ENCODE measurements at regions not wholly inside any gene's neighbourhood (a gene's known extent, or its start where the extent isn't known, plus 50 kb on each side); places are given as distances from the start of the nearest gene placed in this dataset.
"Not testable (repeated sequence)": the region's sequence is repeated elsewhere in the genome, so short reads cannot be mapped to it uniquely, and the experiment has no call there.

DNA sequence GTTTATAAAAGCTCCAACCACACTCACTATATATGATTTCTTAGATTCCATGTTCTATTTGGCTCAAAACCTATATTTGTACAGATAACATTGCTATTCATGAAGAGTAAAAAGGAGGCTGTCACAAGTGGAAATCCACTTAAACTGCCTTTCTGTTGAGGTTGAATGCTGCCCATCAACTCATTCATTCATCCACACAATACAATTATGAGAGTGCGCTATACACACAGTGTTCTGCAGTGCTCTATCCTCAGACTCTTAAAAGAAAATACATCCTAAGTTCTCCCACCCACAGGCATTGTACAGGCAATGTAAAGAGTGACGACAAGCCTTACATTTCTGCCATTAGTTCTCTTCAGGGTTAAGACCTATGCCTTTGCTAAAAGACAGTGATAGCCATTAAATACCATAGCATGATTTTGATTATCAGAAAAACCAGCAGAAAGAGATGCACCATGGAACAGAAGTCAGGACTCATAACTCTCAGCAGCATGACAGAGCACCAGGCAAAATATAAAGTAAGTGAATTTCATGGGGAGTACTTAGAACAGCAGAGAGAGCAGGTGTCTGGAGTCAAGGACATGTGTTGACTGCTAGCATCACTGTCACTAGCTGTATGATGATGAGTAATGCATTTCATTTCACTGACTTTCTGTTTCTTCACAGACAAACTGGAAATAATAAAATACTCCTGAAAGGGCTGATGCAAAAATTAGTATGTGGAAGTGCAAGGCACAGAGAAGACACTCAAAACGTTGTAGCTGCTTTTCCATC is 218.0 kb downstream of the RBM26 start:
- no CpG with 5 or more reads among the region's 3 CpGs for WGBS (ENCODE audit: extremely low coverage, insufficient coverage, low lambda C conversion rate)

DNA sequence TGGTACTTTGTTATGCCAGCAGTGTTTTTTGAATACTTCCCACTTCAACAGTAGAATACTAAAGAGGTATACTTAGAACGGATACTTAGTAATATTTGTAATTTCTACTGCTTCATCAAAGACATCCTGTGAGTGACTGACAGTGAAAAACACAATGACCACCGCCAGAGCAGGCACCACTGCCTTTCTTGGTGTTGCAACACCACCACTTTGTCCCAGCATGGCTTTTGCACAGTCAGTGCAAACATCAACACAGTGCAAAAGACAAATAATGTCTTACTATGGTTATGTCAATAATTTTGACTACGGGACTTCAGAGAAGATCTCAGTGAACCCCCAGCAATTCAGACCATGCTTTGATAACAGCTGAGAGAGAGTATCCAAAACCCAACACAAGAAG is 220.5 kb downstream of the RBM26 start:
- Histone ChIP-seq H3K36me3 (ENCODE audit: control insufficient read depth, insufficient read depth, low read length) (no peaks in the 10 kb centered on the region), H3K79me2 (ENCODE audit: control insufficient read depth, insufficient read depth, low read length) (no peaks in the 10 kb centered on the region), H3K79me1 (ENCODE audit: low read length) (no peaks in the 10 kb centered on the region), H3K27ac (ENCODE audit: low read depth, low read length) (no peak overlapping the region), H3K18ac (ENCODE audit: low read length) (no peak overlapping the region), H3K4ac (ENCODE audit: low read depth, low read length) (no peak overlapping the region), H3K4me2 (ENCODE audit: low read length) (no peak overlapping the region), H2BK120ac (ENCODE audit: low read depth, low read length) (no peak overlapping the region), H4K5ac (ENCODE audit: low read length) (no peak overlapping the region), H3K4me1 (ENCODE audit: control insufficient read depth, low read depth, low read length) (no peaks in the 10 kb centered on the region), H3K27me3 (ENCODE audit: insufficient read depth, low read length, poor library complexity) (no peaks in the 10 kb centered on the region), H2BK15ac (replicated peaks; ENCODE audit: low read depth) (no peak overlapping the region), H2BK5ac (ENCODE audit: low read length) (no peak overlapping the region), H3K9ac (ENCODE audit: low read length) (no peak overlapping the region), H3K4me3 (ENCODE audit: low read length) (no peak overlapping the region), H3K56ac (ENCODE audit: low read length) (no peak overlapping the region), H2AK5ac (ENCODE audit: low read length) (no peak overlapping the region), H4K8ac (ENCODE audit: low read depth, low read length) (no peak overlapping the region), H3K23ac (ENCODE audit: low read length) (no peak overlapping the region)
- no CpG with 5 or more reads among the region's 3 CpGs for WGBS (ENCODE audit: extremely low coverage, insufficient coverage, low lambda C conversion rate)
- no peak for DNase-seq

More for the DNA sequence above, 218.0 kb downstream of the RBM26 start:
- Histone ChIP-seq H3K4me2 (ENCODE audit: low read length) (no peak overlapping the region), H3K9ac (ENCODE audit: low read length) (no peak overlapping the region), H2BK15ac (replicated peaks; ENCODE audit: low read depth) (no peak overlapping the region), H3K79me1 (ENCODE audit: low read length) (no peaks in the 10 kb centered on the region), H3K36me3 (ENCODE audit: control insufficient read depth, insufficient read depth, low read length) (no peaks in the 10 kb centered on the region), H4K8ac (ENCODE audit: low read depth, low read length) (no peak overlapping the region), H3K4me1 (ENCODE audit: control insufficient read depth, low read depth, low read length) (no peaks in the 10 kb centered on the region), H4K5ac (ENCODE audit: low read length) (no peak overlapping the region), H2BK5ac (ENCODE audit: low read length) (no peak overlapping the region), H2BK120ac (ENCODE audit: low read depth, low read length) (no peak overlapping the region), H3K4me3 (ENCODE audit: low read length) (no peak overlapping the region), H3K18ac (ENCODE audit: low read length) (no peak overlapping the region), H3K23ac (ENCODE audit: low read length) (no peak overlapping the region), H3K27me3 (ENCODE audit: insufficient read depth, low read length, poor library complexity) (no peaks in the 10 kb centered on the region), H3K4ac (ENCODE audit: low read depth, low read length) (no peak overlapping the region), H2AK5ac (ENCODE audit: low read length) (no peak overlapping the region), H3K79me2 (ENCODE audit: control insufficient read depth, insufficient read depth, low read length) (no peaks in the 10 kb centered on the region), H3K27ac (ENCODE audit: low read depth, low read length) (no peak overlapping the region), H3K56ac (ENCODE audit: low read length) (no peak overlapping the region)
- DNase-seq: no peak

- Histone ChIP-seq H4K5ac (ENCODE audit: low read length) (no peak overlapping the region), H3K9ac (ENCODE audit: low read length) (no peak overlapping the region), H3K27me3 (ENCODE audit: insufficient read depth, low read length, poor library complexity) (no peaks in the 10 kb centered on the region), H2BK15ac (replicated peaks; ENCODE audit: low read depth) (no peak overlapping the region), H2BK120ac (ENCODE audit: low read depth, low read length) (no peak overlapping the region), H2BK5ac (ENCODE audit: low read length) (no peak overlapping the region), H2AK5ac (ENCODE audit: low read length) (no peak overlapping the region), H3K23ac (ENCODE audit: low read length) (no peak overlapping the region), H3K27ac (ENCODE audit: low read depth, low read length) (no peak overlapping the region), H3K4me3 (ENCODE audit: low read length) (no peak overlapping the region), H3K79me2 (ENCODE audit: control insufficient read depth, insufficient read depth, low read length) (no peaks in the 10 kb centered on the region), H3K56ac (ENCODE audit: low read length) (no peak overlapping the region), H3K4me2 (ENCODE audit: low read length) (no peak overlapping the region), H3K4ac (ENCODE audit: low read depth, low read length) (no peak overlapping the region), H3K18ac (ENCODE audit: low read length) (no peak overlapping the region), H4K8ac (ENCODE audit: low read depth, low read length) (no peak overlapping the region), H3K36me3 (ENCODE audit: control insufficient read depth, insufficient read depth, low read length) (no peaks in the 10 kb centered on the region), H3K79me1 (ENCODE audit: low read length) (no peaks in the 10 kb centered on the region), H3K4me1 (ENCODE audit: control insufficient read depth, low read depth, low read length) (no peaks in the 10 kb centered on the region)
- no CpG with 5 or more reads among the region's 2 CpGs for WGBS (ENCODE audit: extremely low coverage, insufficient coverage, low lambda C conversion rate)
- no peak for DNase-seq
Observed at GRCh38 chr13:79183231-79183630, 222.8 kb downstream of the RBM26 start.

- H3K4ac ChIP-seq (ENCODE audit: low read depth, low read length); H3K23ac ChIP-seq (ENCODE audit: low read length); H3K56ac ChIP-seq (ENCODE audit: low read length); H3K4me1 ChIP-seq (ENCODE audit: control insufficient read depth, low read depth, low read length); H3K79me1 ChIP-seq (ENCODE audit: low read length); H3K36me3 ChIP-seq (ENCODE audit: control insufficient read depth, insufficient read depth, low read length); H2BK5ac ChIP-seq (ENCODE audit: low read length); H3K9ac ChIP-seq (ENCODE audit: low read length); H2AK5ac ChIP-seq (ENCODE audit: low read length); H2BK120ac ChIP-seq (ENCODE audit: low read depth, low read length); H4K5ac ChIP-seq (ENCODE audit: low read length); H3K27me3 ChIP-seq (ENCODE audit: insufficient read depth, low read length, poor library complexity); H4K8ac ChIP-seq (ENCODE audit: low read depth, low read length); H2BK15ac ChIP-seq (replicated peaks; ENCODE audit: low read depth); H3K4me2 ChIP-seq (ENCODE audit: low read length); DNase-seq; H3K4me3 ChIP-seq (ENCODE audit: low read length); H3K18ac ChIP-seq (ENCODE audit: low read length); H3K79me2 ChIP-seq (ENCODE audit: control insufficient read depth, insufficient read depth, low read length); H3K27ac ChIP-seq (ENCODE audit: low read depth, low read length): not testable (repeated sequence)
Observed at GRCh38 chr13:79173691-79174090, 232.4 kb downstream of the RBM26 start.

GRCh38 chr13:79172924-79173323 is 233.1 kb downstream of the RBM26 start:
- not testable (repeated sequence) for H2BK15ac ChIP-seq (replicated peaks; ENCODE audit: low read depth); H3K4me2 ChIP-seq (ENCODE audit: low read length); H3K79me2 ChIP-seq (ENCODE audit: control insufficient read depth, insufficient read depth, low read length); H3K4me1 ChIP-seq (ENCODE audit: control insufficient read depth, low read depth, low read length); H3K79me1 ChIP-seq (ENCODE audit: low read length); H3K4ac ChIP-seq (ENCODE audit: low read depth, low read length); H3K4me3 ChIP-seq (ENCODE audit: low read length); H3K27me3 ChIP-seq (ENCODE audit: insufficient read depth, low read length, poor library complexity); H3K9ac ChIP-seq (ENCODE audit: low read length); H2BK120ac ChIP-seq (ENCODE audit: low read depth, low read length); H4K5ac ChIP-seq (ENCODE audit: low read length); H2AK5ac ChIP-seq (ENCODE audit: low read length); H3K18ac ChIP-seq (ENCODE audit: low read length); H3K56ac ChIP-seq (ENCODE audit: low read length); H2BK5ac ChIP-seq (ENCODE audit: low read length); H3K36me3 ChIP-seq (ENCODE audit: control insufficient read depth, insufficient read depth, low read length); H3K23ac ChIP-seq (ENCODE audit: low read length); H4K8ac ChIP-seq (ENCODE audit: low read depth, low read length); DNase-seq; H3K27ac ChIP-seq (ENCODE audit: low read depth, low read length)
